Skin of body (tissue), 1 donor: ENCODE measurements at regions not wholly inside any gene's neighbourhood (a gene's known extent, or its start where the extent isn't known, plus 50 kb on each side); places are given as distances from the start of the nearest gene placed in this dataset.

Experiments
- DNase-seq: peaks from one replicate; lab custom pipeline; 2025; lab: John Stamatoyannopoulos, UW

- DNase-seq, result no peak
Observed at GRCh38 chr16:87061243-87061920, 255.8 kb downstream of the C16orf95 start.

- no peak for DNase-seq
Observed at GRCh38 chr16:87062569-87063442, 254.4 kb downstream of the C16orf95 start.

DNA sequence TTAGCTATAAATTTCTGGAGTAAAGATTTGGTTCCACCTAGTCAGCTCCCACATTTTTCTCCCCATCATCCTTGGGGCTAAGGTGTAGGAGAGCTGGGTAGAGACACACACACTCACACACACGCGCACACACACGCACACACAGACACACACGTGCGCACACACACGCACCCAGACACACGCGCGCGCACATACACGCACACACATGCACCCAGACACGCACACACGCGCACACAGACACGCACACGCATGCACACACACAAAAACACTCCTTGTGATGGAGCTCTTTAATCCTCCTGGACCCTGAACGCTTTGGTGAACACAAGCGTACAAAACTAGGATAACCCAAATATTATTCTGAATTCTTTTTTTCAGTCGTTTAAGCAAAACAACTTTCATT is 253.6 kb downstream of the C16orf95 start:
- no peak for DNase-seq

GRCh38 chr16:87064731-87065445 is 252.3 kb downstream of the C16orf95 start:
- no peak for DNase-seq

GRCh38 chr16:87065446-87066132 is 251.6 kb downstream of the C16orf95 start:
- no peak for DNase-seq

DNA sequence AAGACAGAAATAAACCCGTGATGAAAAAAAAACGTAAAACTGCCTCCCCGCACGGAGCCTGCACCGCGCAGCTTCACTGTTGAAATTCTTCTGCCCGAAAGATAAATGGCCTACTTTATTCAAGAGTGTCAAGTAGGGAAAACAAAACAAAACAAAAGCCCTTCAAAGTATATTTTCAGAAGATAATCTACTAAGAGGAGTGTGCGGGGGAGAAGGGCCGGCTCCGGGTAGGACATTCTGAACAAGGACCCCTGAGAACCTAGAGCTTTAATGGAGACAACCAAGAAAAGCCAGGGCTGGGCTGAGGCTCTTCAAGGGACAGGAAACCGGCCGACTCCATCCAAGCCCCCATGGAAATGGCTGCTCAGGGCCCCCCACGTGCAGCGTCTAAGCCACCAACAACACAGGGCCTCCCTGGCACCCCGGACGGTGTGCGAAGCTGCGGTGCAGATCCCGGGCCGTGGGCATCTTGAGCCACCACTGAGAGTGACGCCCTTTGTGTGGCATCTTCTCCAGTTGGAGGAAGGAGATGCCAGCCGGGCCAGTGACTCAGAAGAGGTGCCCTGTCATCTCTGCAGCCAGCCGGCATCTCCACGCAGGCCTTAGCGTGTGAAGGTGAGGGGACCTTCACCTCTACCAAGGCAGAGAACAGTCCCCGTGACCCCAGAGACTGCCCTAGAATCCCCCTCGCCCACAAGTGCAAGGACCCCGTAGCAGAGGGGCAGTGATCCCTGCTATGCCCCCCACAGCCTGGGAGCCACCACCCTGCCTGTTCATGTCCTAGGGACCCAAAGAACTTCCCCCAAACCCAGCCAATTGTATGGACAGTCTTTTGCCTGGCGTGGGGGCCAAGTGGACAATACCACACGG is 250.8 kb downstream of the C16orf95 start:
- no peak for DNase-seq

DNA sequence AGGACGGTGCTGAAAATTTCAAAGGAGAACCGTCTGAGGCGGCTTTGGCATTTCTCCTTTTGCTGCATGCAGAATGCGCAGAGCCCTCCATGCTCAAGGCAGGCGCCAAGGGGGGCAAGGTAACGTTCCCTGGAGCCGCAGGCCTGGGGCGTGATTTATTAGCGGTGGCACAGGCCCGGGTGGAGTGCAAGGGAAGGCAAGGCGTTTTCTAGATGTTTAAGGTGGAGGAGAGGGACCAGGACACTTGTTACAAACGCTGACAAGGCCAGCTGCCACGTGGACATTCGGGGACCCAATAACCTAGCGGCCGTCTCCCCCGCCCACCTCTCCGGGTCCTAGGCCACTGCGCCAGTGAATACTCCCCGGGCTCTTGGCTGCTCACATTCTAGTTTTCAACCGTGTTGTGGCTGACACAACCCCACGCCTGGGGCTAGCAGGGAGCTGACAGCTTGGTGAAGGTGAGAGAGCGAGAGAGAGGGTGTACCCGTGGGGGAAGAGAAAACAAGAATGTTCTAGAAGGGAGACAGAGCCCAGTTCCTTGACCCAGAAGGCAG is 250.1 kb downstream of the C16orf95 start:
- DNase-seq, result no peak

DNA sequence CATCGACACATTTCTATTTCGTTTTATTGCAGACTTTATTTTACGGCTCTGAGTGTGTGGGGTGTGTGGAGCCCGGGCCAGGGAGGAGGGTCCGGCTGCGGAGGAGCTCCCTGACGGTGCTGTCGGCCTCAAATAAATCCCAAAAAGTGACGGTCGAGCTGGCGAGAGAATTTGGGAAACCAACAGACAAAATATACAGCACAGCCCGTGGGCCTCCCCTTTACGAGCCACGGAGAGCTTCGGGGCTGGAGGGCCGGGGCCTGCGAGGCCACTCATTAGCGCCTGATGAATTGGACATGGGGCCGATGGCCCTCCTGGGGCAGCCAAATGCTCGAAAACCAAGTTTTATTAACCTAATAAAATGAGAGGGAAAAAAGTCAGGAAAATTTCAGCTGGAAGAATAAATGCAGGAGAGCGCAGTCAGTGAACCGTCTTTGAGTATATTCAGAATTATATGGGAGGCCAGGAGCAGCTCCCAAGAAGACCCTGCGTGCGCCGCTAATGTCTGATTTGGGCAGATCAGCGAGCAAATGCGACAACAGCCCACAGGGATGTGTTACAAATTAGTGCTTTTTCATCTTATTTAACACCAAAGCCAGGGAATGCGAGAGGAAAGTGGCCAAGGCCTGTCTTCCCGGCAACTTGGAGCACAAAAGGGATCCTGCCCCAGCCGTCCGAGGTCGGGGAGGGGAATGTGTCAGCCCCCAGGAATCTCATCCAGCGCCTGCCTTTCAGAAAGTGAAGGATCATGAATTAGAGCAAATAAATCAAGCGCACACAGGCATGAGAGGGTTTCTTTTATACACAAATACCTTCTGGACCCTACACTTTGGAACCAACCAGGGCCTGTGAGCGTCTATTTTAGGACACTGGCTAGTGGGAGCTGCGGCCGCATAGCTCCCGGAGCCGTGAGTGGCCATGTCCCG is 249.1 kb downstream of the C16orf95 start:
- DNase-seq, result no peak

DNA sequence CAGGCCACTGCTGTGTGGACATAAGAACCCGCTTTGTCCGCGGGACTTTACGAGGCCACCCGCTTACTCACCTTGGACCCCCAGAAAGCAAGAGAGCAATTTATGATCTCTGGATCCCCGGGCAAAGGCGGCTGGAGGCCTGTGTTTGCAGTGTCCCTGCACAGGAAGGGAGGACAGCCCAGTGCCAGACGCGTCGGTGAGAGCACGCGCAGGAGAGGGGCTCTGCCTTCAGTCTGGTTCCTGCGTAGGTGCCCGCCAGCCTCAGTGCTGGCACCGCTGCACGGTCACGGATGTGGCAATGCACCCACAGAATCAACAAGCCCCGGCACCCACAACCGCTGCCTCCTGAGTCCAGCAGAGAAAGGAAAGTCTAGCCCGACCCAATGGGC is 248.4 kb downstream of the C16orf95 start:
- DNase-seq, result no peak

DNA sequence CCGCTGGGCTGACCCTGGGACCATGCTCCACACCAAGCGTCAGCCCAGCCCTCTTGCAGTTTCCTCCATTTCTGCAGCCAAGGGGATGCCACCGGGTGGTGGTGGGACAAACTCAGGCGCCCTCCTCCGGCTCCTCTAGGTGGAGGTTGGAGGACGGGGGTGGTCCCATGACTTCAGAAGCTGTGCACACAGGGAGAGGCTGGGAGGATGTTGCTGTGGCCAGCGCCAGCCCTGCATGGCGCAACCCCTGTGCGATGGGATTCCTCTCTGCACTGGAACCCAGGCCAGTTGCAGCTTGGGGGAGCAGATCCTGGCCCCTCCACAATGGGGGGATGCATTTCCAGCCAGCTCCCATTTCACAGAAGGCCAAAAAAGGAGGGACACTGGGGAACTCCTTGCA is 246.5 kb downstream of the C16orf95 start:
- no peak for DNase-seq

DNA sequence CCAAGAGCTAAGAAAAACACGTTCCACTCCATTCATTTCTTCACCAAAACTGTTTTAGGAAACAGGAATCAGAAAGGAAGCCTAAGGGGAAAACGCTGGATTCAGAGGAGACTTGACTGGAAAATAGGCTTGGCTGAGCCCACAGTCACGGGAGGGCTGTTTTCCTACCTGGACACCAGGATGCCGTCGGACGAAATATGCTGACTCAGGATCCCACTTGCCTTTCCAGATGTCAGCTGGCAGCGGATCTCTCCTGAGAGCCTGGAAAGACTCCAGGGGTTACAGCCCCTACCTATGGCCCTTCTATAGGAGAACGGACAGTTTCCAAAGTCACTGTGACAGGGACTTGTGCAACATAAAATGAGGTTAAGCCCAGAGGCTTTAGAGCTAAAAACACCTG is 245.1 kb downstream of the C16orf95 start:
- no peak for DNase-seq

- no peak for DNase-seq
Observed at GRCh38 chr16:87074641-87075318, 242.4 kb downstream of the C16orf95 start.

DNA sequence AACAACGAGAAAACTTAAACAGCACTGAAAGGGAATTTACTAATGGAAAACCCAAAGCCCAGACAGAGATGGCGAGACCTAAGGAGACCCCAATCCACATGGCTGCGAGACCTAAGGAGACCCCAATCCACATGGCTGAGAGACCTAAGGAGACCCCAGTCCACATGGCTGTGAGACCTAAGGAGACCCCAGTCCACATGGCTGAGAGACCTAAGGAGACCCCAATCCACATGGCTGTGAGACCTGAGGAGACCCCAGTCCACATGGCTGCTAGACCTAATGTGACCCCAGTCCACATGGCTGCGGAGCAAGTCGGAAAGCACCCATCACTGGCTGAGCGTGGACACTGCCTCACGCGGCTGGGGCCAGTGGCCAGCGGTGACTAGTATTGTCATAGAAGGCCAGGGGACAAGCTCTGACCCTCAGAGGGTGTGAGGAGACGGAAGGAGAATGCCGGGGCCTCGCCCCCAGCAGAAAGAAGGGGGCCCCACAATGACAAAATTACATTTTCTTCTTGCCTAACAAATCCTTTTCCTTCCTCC is 241.8 kb downstream of the C16orf95 start:
- DNase-seq, result no peak

DNA sequence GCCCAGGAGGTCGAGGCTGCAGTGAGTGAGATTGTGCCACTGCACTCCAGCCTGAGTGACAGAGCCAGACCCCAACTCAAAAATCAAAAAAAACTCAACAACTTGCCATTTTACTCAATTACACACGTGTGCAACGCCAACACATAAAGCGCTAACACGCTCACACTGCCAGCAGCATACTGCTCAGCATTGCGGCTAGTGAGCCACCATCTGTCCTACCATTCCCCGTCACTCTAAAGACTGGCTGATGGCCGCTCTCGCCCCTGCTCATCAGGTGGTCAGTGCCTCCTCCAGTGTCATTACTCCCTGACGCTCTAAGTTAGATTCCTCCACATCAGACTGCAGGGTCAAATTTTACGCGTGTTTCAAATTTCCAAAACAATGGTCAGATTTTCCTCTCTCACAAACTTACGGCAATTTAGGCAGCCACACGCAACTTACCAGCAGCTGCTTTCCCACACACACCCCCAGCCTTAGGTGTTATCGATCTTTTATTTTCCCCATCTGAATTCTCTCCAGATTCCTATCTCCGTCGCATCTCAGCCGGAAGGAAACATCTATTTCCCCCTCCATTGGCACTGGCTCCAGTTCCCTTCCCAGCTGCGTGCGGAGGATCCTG is 240.8 kb downstream of the C16orf95 start:
- DNase-seq, result no peak

DNA sequence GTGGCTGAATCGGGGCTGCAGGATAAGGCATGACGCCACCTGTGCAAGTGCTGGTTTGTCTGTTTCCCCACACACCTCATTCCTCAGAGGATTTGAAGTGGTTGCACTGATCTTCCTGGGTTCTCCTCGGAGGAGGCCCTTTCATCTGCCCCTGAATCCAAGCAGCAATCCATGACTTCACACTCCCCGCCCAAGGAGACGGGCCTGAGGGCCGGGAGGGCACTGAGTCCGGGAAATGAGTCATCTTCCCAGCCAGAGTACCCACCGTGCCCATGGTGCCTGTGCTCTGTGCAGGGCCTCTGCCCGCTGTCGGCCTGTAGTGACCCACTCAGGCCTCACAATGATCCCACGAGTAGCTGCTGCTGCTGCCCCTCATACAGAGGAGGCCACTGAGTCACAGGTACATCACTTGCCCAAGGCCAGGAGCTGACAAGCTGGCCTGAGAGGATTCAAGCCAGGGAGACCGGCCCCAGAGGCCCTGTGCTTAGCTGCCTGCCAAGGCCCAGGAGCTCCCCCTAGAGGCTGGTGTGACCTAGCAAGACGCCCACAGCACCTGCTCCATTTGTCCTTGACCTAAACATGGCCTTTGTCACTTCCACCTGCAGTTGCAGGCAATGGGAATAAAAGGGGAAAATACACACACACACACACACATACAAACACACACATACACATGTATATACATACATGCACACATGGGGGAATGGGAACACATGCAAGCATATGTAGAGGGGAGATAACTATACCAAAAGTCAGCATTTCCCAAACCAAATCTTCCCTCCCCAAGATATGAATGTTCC is 240.0 kb downstream of the C16orf95 start:
- no peak for DNase-seq

DNA sequence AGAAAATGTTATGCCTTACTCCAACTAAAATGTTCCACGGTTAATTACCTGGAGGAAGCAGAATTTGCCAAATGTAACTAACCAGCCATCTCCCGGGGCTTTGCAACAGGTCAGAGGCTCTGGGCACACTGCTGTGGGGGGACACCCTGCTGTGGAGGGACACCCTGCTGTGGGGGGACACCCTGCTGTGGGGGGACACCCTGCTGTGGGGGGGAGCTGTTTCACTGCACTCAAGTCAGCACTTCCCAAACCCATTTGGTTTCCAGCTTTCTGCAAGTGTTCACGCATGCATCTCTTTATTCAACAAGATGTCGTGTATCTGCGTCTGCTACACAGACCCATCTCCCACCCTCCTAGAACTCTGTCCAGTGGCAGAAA is 239.5 kb downstream of the C16orf95 start:
- DNase-seq, result no peak

DNA sequence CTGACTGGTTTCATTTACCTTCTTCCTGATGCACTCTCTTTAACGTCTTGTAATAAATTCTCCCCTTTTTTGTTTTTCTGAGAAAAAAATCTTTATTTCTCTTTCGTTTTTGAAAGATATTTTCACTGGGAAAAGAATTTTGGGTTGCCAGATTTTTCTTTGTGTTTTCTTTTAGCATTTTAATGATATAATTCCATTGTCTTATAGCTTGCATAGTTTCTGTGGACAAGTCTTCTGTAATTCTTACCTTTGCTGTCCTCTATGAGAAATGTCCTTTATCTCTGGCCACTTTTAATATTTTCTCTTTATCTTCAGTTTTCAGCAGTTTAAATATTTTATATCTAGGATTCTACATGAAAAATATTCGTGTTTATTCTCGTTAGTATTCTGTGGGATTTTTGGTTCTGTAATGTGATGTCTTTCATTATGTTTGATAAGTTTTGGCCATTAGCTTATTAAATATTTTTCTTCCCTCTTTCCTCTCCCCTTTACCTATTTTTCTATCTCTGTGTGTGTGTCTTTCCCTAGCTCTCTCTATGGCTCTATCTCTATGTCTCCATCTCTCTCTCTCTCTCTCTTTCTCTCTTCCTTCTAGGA is 236.5 kb downstream of the C16orf95 start:
- DNase-seq, result no peak
